HCT116 (cell line): ENCODE measurements at regions not wholly inside any gene's neighbourhood (a gene's known extent, or its start where the extent isn't known, plus 50 kb on each side); places are given as distances from the start of the nearest gene placed in this dataset.

Experiments used
- ATAC-seq: fragments of 200-7000 bp; cut with Tn5 transposase; 2 replicates; pipeline ENCODE4 v1.9.1; 2020; ENCODE audit warnings: mild to moderate bottlenecking, moderate library complexity
- BruUV-seq: library from RNA; stranded (reverse); fragments of 400-500 nt; replicated peaks from 2 replicates; lab custom pipeline; 2021; lab: Mats Ljungman, UMichigan
- CTCF ChIA-PET: fragments of 300-600 bp; sonication (Branson Sonifier 250); formaldehyde crosslinking; loops from one replicate; lab custom pipeline; 2021; ENCODE audit warnings: antibody characterized with exemption; lab: Charles Lee
- POLR2A ChIA-PET: fragments of 300-600, 350-600 bp; sonication (Branson Sonifier 250); formaldehyde crosslinking; loops from one replicate; lab custom pipeline; 2021; ENCODE audit warnings: antibody characterized with exemption; lab: Charles Lee
- RAD21 ChIA-PET, 2 experiments: fragments of 300-600 bp; sonication (Branson Sonifier 250); formaldehyde crosslinking; loops; one replicate each; lab custom pipeline; 2023; ENCODE audit warnings: low total read pairs in 2 of 2; ENCODE audit not compliant: uncharacterized antibody in 2 of 2, unreplicated experiment in 2 of 2, low non-redundant PET in 1 of 2; lab: Charles Lee
- DNase-seq: peaks from one replicate; pipeline ENCODE4 v3.0.0-alpha.2; 2010; ENCODE audit warnings: low read depth, low spot score
- H2AFZ ChIP-seq: fragments of 200-600 bp; shearing (Covaris generic), sonication (generic); 2 replicates; pipeline ENCODE4 v1.6.1; 2017; ENCODE audit warnings: low read depth, mixed run types, mixed read lengths, antibody characterized with exemption, low read length; ENCODE audit not compliant: poor library complexity, severe bottlenecking
- H3K27ac ChIP-seq: 2 replicates; pipeline ENCODE4 v1.5.1; 2012; ENCODE audit warnings: low read depth, low read length
- H3K27me3 ChIP-seq: fragments of 200-600 bp; sonication (generic); 2 replicates; pipeline ENCODE4 v1.6.1; 2016; ENCODE audit warnings: mixed run types, low read length, mixed read lengths; ENCODE audit not compliant: insufficient read depth
- H3K36me3 ChIP-seq, 2 experiments: fragments of 200-500 bp in 1 of 2; fragments of 200-600 bp in 1 of 2; sonication (Bioruptor generic) in 1 of 2; sonication (generic) in 1 of 2; 2 replicates each; pipeline versions ENCODE4 v1.5.1 to v1.6.1; 2014 to 2016; ENCODE audit warnings: low read length in 2 of 2, inconsistent platforms in 1 of 2, mixed read lengths in 1 of 2, mixed run types in 1 of 2; ENCODE audit not compliant: insufficient read depth in 2 of 2, control insufficient read depth in 1 of 2
- H3K4me1 ChIP-seq, 2 experiments: fragments of 200-600 bp in 1 of 2; sonication (generic) in 1 of 2; 2 replicates each; pipeline versions ENCODE4 v1.5.1 to v1.6.1; 2012 to 2017; ENCODE audit warnings: low read length in 2 of 2, inconsistent platforms in 1 of 2, mild to moderate bottlenecking in 1 of 2, mixed read lengths in 1 of 2, mixed run types in 1 of 2, moderate library complexity in 1 of 2; ENCODE audit not compliant: insufficient read depth in 2 of 2, control insufficient read depth in 1 of 2
- H3K4me2 ChIP-seq: fragments of 200-600 bp; sonication (generic); 2 replicates; pipeline ENCODE4 v1.6.1; 2017; ENCODE audit warnings: mixed run types, low read length, mixed read lengths
- H3K4me3 ChIP-seq, 2 experiments: fragments of 200-600 bp in 1 of 2; sonication (generic) in 1 of 2; replicated peaks in 1 of 2; 2 replicates each; pipeline ENCODE4 v1.5.1; 2011 to 2016; ENCODE audit warnings: low read length in 2 of 2, control low read depth in 1 of 2, low read depth in 1 of 2, mild to moderate bottlenecking in 1 of 2, mixed read lengths in 1 of 2, mixed run types in 1 of 2
- H3K79me2 ChIP-seq: fragments of 200-600 bp; sonication (generic); 2 replicates; pipeline ENCODE4 v1.6.1; 2017; ENCODE audit warnings: mild to moderate bottlenecking, mixed run types, low read length, moderate library complexity, mixed read lengths; ENCODE audit not compliant: insufficient read depth
- H3K9ac ChIP-seq: fragments of 200-600 bp; sonication (generic); 2 replicates; pipeline ENCODE4 v1.6.1; 2016; ENCODE audit warnings: low read length, mixed read lengths
- H3K9me2 ChIP-seq: fragments of 200-600 bp; sonication (generic), shearing (Covaris generic); 2 replicates; pipeline ENCODE4 v1.6.1; 2017; ENCODE audit warnings: mixed run types, mild to moderate bottlenecking, moderate library complexity; ENCODE audit not compliant: insufficient read depth
- H3K9me3 ChIP-seq, 2 experiments: fragments of 200-500 bp in 1 of 2; fragments of 200-600 bp in 1 of 2; sonication (Bioruptor generic) in 1 of 2; sonication (generic) in 1 of 2; 2 replicates each; pipeline ENCODE4 v1.6.1; 2014 to 2017; ENCODE audit warnings: low read length in 2 of 2, mixed read lengths in 2 of 2, inconsistent platforms in 1 of 2, low read depth in 1 of 2, mild to moderate bottlenecking in 1 of 2, mixed run types in 1 of 2, moderate library complexity in 1 of 2; ENCODE audit not compliant: control insufficient read depth in 1 of 2, insufficient read depth in 1 of 2
- H4K20me1 ChIP-seq: fragments of 200-600 bp; sonication (generic), shearing (Covaris generic); 2 replicates; pipeline ENCODE4 v1.6.1; 2017; ENCODE audit warnings: mixed run types, mild to moderate bottlenecking, moderate library complexity; ENCODE audit not compliant: insufficient read depth
- CEBPB ChIP-seq: IDR thresholded peaks from 2 replicates; pipeline ENCODE4 v1.6.1; 2012; ENCODE audit warnings: low read depth
- CTCF ChIP-seq, 3 experiments: fragments of 200-600 bp in 1 of 3; sonication (generic) in 1 of 3; IDR thresholded peaks in 2 of 3; conservative IDR thresholded peaks in 1 of 3; 2 replicates each; pipeline ENCODE4 v1.5.1; 2012 to 2017; ENCODE audit warnings: low read depth in 2 of 3, low read length in 2 of 3, antibody characterized with exemption in 1 of 3, borderline replicate concordance in 1 of 3, control low read depth in 1 of 3, mild to moderate bottlenecking in 1 of 3, mixed read lengths in 1 of 3, mixed run types in 1 of 3, moderate library complexity in 1 of 3; ENCODE audit not compliant: insufficient read depth in 1 of 3
- EGR1 ChIP-seq: IDR thresholded peaks from 2 replicates; pipeline ENCODE4 v1.6.1; 2012; ENCODE audit warnings: low read depth
- ELF1 ChIP-seq: IDR thresholded peaks from 2 replicates; pipeline ENCODE4 v1.6.1; 2012; ENCODE audit warnings: low read depth, borderline replicate concordance
- EZH2 ChIP-seq: fragments of 200-600 bp; sonication (generic); IDR thresholded peaks from 2 replicates; pipeline ENCODE4 v1.6.1; 2017; ENCODE audit warnings: antibody characterized with exemption, mixed run types
- MAX ChIP-seq: IDR thresholded peaks from 2 replicates; pipeline ENCODE4 v1.6.1; 2012
- POLR2A ChIP-seq: IDR thresholded peaks from 2 replicates; pipeline ENCODE4 v1.7.0; 2011; ENCODE audit warnings: borderline replicate concordance; ENCODE audit not compliant: insufficient read depth, insufficient read length; ENCODE audit errors: extremely low read depth
- POLR2AphosphoS5 ChIP-seq: IDR thresholded peaks from 2 replicates; pipeline ENCODE4 v1.6.1; 2011; ENCODE audit warnings: mild to moderate bottlenecking, low read depth, low read length, moderate library complexity
- SP1 ChIP-seq: IDR thresholded peaks from 2 replicates; pipeline ENCODE4 v1.6.1; 2012; ENCODE audit warnings: low read depth
- SRF ChIP-seq: IDR thresholded peaks from 2 replicates; pipeline ENCODE4 v1.6.1; 2012; ENCODE audit warnings: low read depth
- YY1 ChIP-seq: IDR thresholded peaks from 2 replicates; pipeline ENCODE4 v1.6.1; 2011; ENCODE audit warnings: low read length, low read depth, moderate library complexity, mild to moderate bottlenecking; ENCODE audit not compliant: insufficient replicate concordance; ENCODE audit errors: extremely low read depth
- ZFX ChIP-seq: fragments of 450-650 bp; IDR thresholded peaks from 2 replicates; pipeline ENCODE4 v1.6.1; 2017
- intact Hi-C: fragments of 100-400 bp; cut with micrococcal nuclease; formaldehyde crosslinking; loops from 2 replicates; pipeline ENCODE4 v1.10.0; 2022
- TF ChIP-seq, protein P1 (sequence below): IDR thresholded peaks from 2 replicates; pipeline ENCODE4 v1.6.1; 2011; ENCODE audit warnings: mild to moderate bottlenecking, low read length, moderate library complexity; ENCODE audit not compliant: insufficient replicate concordance; ENCODE audit errors: extremely low read depth

DNA sequence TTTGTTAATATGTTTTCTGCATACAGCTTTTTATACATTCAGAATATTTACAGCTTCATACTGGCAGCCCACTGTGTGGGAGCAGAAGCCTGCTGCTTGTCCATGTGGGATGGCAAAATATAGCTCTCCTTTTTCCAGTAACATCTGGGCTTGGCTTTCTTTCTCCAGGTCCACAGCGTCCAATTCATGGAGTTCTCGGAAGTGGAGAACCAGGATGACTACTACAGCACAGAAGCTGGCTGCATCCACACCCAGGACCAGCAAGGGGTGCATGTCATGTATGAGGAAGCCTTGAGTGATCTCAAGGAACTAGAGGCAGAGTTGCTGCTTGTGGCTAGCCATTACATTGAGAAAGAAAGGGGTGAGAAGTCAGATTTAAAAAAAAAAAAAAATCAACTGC lies 143.1 kb downstream of the CD164 start:
- RAD21 ChIA-PET, result no interaction called here
- no TSS peak for BruUV-seq
- POLR2A ChIA-PET, result no interaction called here
- Histone ChIP-seq H3K9ac (no peak overlapping the region), H3K27me3 (no peaks in the 10 kb centered on the region), H2AFZ (no peak overlapping the region), H3K4me3 (no peak overlapping the region), H4K20me1 (no peaks in the 10 kb centered on the region), H3K27ac (no peak overlapping the region), H3K4me1 (peaks cover 0 to 7% of the 10 kb centered on the region in 2 experiments; a peak in 2 of 4 replicates), H3K9me3 (no peaks in the 10 kb centered on the region), H3K36me3 (no peaks in the 10 kb centered on the region), H3K79me2 (no peaks in the 10 kb centered on the region), H3K9me2 (no peaks in the 10 kb centered on the region), H3K4me2 (no peak overlapping the region)
- TF ChIP-seq CTCF (IDR thresholded peaks at IDR 0.05 in 2 of 3, conservative IDR thresholded peaks at IDR 0.05 in 1 of 3; ENCODE audit: borderline replicate concordance in 1 of 3, insufficient read depth in 1 of 3, low read depth in 2 of 3, low read length in 2 of 3), result no peak
- no peak for TF ChIP-seq YY1
- TF ChIP-seq EGR1, result no peak
- TF ChIP-seq ZFX, result no peak
- no peak for ATAC-seq
- intact Hi-C loops, result no loop called here
- DNase-seq, result no peak
- CTCF ChIA-PET, result no interaction called here

DNA sequence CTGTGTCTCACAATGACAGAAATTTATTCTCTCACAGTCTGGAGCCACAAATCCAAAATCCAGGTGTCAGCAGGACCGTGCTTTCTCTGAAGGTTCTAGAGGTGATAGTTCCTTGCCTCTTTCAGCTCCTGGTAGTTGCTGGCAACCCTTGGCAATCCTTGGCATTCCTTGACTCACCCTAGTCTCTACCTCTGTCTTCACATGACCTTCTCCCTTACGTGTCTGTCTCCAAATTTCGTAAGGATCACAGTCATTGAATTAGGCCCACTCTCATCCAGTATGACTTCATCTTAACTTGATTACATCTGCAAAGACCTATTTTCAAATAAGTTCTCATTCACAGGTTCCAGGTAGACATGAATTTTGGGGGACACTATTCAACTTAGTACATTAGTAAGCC lies 143.1 kb downstream of the CEP57L1 start:
- intact Hi-C loops, result no loop called here
- TF ChIP-seq CEBPB (no peak), POLR2A (no peak), ELF1 (no peak), SP1 (no peak), CTCF (IDR thresholded peaks at IDR 0.05 in 2 of 3, conservative IDR thresholded peaks at IDR 0.05 in 1 of 3; ENCODE audit: borderline replicate concordance in 1 of 3, insufficient read depth in 1 of 3, low read depth in 2 of 3, low read length in 2 of 3) (no peak), ZFX (no peak), MAX (no peak), EZH2 (no peak), POLR2AphosphoS5 (no peak), SRF (no peak)
- TF ChIP-seq, protein P1, sequence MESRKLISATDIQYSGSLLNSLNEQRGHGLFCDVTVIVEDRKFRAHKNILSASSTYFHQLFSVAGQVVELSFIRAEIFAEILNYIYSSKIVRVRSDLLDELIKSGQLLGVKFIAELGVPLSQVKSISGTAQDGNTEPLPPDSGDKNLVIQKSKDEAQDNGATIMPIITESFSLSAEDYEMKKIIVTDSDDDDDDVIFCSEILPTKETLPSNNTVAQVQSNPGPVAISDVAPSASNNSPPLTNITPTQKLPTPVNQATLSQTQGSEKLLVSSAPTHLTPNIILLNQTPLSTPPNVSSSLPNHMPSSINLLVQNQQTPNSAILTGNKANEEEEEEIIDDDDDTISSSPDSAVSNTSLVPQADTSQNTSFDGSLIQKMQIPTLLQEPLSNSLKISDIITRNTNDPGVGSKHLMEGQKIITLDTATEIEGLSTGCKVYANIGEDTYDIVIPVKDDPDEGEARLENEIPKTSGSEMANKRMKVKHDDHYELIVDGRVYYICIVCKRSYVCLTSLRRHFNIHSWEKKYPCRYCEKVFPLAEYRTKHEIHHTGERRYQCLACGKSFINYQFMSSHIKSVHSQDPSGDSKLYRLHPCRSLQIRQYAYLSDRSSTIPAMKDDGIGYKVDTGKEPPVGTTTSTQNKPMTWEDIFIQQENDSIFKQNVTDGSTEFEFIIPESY, result no peak

More for the DNA sequence above, 143.1 kb downstream of the CEP57L1 start:
- H3K4me1 ChIP-seq, result peaks cover 0 to 7% of the 10 kb centered on the region in 2 experiments; a peak in 2 of 4 replicates
- H3K9me2 ChIP-seq, result no peaks in the 10 kb centered on the region
- no peak overlapping the region for H2AFZ ChIP-seq
- DNase-seq (no peak), ATAC-seq (no peak)
- BruUV-seq, result no TSS peak
- no peaks in the 10 kb centered on the region for H3K36me3 ChIP-seq
- no peak overlapping the region for H3K9ac ChIP-seq
- no peak overlapping the region for H3K4me2 ChIP-seq
- RAD21 ChIA-PET, result no interaction called here
- H3K4me3 ChIP-seq, result no peak overlapping the region
- no peak overlapping the region for H3K27ac ChIP-seq
- H3K79me2 ChIP-seq, result no peaks in the 10 kb centered on the region
- H4K20me1 ChIP-seq, result no peaks in the 10 kb centered on the region
- H3K27me3 ChIP-seq, result no peaks in the 10 kb centered on the region
- CTCF ChIA-PET, result no interaction called here
- H3K9me3 ChIP-seq, result no peaks in the 10 kb centered on the region
- POLR2A ChIA-PET, result no interaction called here
